Lower leg skin (tissue), 4 donors: ENCODE measurements at regions not wholly inside any gene's neighbourhood (a gene's known extent, or its start where the extent isn't known, plus 50 kb on each side); places are given as distances from the start of the nearest gene placed in this dataset.
A peak's percentile ranks its signal among the peaks of the same experiment; 100 is the strongest.

ENCODE experiments used
- DNase-seq, 2 donors: peaks; one replicate each; pipeline ENCODE4 v3.0.0-alpha.2; 2019; ENCODE audit warnings: low spot score in 2 of 2
- H3K4me3 ChIP-seq: fragments of 200-600 bp; sonication (generic); 2 replicates; pipeline ENCODE4 v1.5.1; 2017; ENCODE audit warnings: mild to moderate bottlenecking, low read depth; ENCODE audit not compliant: poor library complexity, severe bottlenecking
- POLR2A ChIP-seq, 2 donors: fragments of 450-650 bp; IDR thresholded peaks; one replicate each; pipeline ENCODE4 v1.6.1; 2016 to 2017; ENCODE audit warnings: antibody characterized with exemption in 2 of 2, mild to moderate bottlenecking in 1 of 2, moderate library complexity in 1 of 2
- WGBS, 2 donors: methylation state at CpG; one replicate each; pipeline ENCODE4 v1.1.5; 2018; 5-methylcytosine and 5-hydroxymethylcytosine counted together
- intact Hi-C: fragments of 100-400 bp; cut with DNase I; formaldehyde crosslinking; loops from one replicate; pipeline ENCODE4 v1.15.0; 2023; ENCODE audit warnings: low total_unique reads
- TF ChIP-seq, protein P1 (sequence below), 3 donors: fragments of 450-650 bp; IDR thresholded peaks; one replicate each; pipeline ENCODE4 v1.5.1; 2016; ENCODE audit warnings: antibody characterized with exemption in 3 of 3, mild to moderate bottlenecking in 3 of 3, moderate library complexity in 2 of 3

DNA sequence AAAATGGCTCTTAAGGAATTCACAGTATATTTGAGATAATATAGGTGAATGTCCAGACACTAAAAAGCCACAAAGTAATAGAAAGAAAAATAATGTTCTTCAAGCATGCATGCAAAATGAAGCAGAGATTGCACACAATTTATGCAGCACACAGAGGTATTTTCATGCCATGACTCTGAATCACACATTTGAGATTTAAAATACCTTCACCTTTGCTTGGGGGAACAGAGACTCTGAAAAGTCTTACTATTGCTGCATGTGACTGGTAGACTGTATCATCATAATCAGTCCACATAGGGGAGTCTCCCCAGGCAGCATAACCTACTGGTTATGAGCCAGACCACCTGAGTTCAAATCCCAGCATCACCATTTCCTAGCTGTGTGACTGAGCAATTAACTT is 96.2 kb downstream of the RCN1 start:
- TF ChIP-seq, protein P1, sequence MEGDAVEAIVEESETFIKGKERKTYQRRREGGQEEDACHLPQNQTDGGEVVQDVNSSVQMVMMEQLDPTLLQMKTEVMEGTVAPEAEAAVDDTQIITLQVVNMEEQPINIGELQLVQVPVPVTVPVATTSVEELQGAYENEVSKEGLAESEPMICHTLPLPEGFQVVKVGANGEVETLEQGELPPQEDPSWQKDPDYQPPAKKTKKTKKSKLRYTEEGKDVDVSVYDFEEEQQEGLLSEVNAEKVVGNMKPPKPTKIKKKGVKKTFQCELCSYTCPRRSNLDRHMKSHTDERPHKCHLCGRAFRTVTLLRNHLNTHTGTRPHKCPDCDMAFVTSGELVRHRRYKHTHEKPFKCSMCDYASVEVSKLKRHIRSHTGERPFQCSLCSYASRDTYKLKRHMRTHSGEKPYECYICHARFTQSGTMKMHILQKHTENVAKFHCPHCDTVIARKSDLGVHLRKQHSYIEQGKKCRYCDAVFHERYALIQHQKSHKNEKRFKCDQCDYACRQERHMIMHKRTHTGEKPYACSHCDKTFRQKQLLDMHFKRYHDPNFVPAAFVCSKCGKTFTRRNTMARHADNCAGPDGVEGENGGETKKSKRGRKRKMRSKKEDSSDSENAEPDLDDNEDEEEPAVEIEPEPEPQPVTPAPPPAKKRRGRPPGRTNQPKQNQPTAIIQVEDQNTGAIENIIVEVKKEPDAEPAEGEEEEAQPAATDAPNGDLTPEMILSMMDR (IDR thresholded peaks at IDR 0.05), result no peak
- no peak for TF ChIP-seq POLR2A (IDR thresholded peaks at IDR 0.05)
- no peak overlapping the region for H3K4me3 ChIP-seq
- no peak for DNase-seq
- intact Hi-C loops, result no loop called here

DNA sequence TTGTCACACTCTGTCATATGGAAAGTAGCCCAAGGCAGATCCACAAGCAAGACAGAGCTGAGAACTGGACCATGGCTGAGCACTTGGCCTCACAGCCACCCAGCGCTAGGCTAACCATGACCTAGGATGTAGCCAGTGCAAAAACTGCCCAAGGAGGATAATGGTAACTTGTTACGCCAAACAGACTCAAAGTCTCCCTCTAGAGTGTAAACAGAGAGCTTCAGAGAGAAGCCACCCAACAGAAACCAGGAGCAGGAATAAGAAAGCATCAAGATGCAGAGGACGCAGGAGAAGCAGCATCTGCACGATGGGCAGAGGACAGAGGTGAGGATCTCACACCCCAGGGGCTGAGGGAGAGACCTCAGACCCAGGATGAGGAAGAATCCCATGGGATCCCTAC is 97.9 kb downstream of the RCN1 start:
- WGBS, 2 donors, result 90% methylated on average over 4 of the region's 4 CpGs
- no peak for DNase-seq

DNA sequence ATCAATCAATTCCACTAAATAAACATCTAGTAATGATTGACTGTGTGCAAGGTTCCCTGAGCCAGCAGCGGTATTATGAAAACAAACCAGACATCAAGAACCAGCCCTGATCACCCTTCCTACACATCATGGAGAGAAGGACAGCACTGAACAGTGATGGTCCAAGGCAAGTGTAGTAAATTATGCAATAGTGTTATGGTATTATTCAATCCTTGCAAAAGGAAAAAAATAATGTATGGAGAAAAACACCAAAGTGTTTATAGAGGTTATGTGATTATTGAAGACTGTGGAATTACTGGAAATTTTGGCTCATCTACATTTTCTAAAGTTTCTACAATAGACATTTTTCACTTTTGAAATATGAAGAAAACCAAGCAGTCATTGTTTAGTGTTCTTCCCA is 105.3 kb downstream of the RCN1 start:
- intact Hi-C loops, result no loop called here
- no peak for TF ChIP-seq POLR2A (IDR thresholded peaks at IDR 0.05)
- TF ChIP-seq, protein P1 (IDR thresholded peaks at IDR 0.05), result no peak
- no peak overlapping the region for H3K4me3 ChIP-seq
- WGBS, 2 donors, result 64 to 65% methylated on average over 1 of the region's 1 CpG
- peak in 1 of 2 donors; percentile 13 for DNase-seq

More for the DNA sequence above, 97.9 kb downstream of the RCN1 start:
- TF ChIP-seq POLR2A (IDR thresholded peaks at IDR 0.05), result no peak
- TF ChIP-seq, protein P1 (IDR thresholded peaks at IDR 0.05), result no peak
- intact Hi-C loops, result no loop called here
- no peak overlapping the region for H3K4me3 ChIP-seq

DNA sequence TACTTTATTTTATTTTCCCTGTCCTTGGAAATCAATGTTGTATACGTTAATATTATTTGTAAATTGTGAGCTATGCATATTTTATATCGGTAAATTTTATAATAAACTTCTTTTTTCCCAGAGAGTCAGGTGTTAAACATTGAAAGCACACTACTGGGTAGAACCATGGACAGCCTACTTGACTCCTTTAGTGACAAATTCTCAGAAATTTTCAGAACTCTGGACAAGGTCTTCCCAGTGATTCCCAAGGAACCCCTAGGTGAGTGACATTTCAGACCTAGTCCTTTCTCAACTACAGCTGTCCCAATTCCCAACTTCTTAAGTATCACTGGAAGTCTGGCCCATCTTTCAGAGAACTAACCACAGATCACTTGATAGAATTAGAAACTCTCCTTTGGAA is 107.2 kb downstream of the RCN1 start:
- 89% methylated on average over 2 of the region's 2 CpGs for WGBS, 2 donors
- H3K4me3 ChIP-seq, result no peak overlapping the region
- intact Hi-C loops, result no loop called here
- TF ChIP-seq, protein P1 (IDR thresholded peaks at IDR 0.05), result no peak
- TF ChIP-seq POLR2A (IDR thresholded peaks at IDR 0.05), result no peak
- no peak for DNase-seq

DNA sequence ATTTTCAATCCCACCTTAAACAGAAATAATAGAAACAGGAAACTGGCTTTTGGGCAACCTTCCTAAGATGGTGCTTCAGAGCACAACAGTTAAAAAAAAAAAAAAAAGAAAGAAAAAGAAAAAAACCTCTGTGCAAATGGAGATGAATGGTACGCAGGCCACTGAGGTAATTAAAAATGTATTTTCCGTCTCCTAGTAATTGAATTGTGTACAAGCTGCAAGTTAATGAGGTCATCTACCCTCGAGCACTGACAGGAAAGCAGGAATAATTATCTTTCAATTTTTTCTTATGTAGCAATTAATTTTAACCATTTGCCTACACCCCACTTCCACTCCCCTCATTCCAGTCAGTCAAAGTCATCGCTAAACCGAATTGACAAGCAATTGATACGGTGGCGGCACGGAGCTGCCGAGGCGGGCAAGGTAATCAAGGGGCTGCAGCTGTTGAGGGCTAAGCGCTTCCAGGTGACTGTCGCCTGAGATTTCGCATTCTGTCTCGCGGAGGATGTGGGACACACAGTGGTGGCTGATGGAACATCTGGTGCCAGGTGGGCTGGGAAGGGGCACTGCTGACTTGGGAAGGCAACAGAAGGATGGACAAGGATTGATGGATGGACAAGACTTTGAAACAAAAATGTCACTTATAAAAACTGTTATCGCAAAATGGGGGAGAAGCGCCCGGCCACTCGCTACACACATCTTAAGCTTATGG is 109.4 kb downstream of the RCN1 start:
- intact Hi-C loops, result no loop called here
- H3K4me3 ChIP-seq, result no peak overlapping the region
- peak in 1 of 2 donors; percentile 63 for DNase-seq
- TF ChIP-seq, protein P1 (IDR thresholded peaks at IDR 0.05), result no peak
- no peak for TF ChIP-seq POLR2A (IDR thresholded peaks at IDR 0.05)
- 64% methylated on average over 19 of the region's 19 CpGs for WGBS, 2 donors

GRCh38 chr11:32204751-32205150 is 113.9 kb downstream of the RCN1 start:
- DNase-seq, result peak in 1 of 2 donors; percentile 4
- TF ChIP-seq, protein P1 (IDR thresholded peaks at IDR 0.05), result no peak
- no peak for TF ChIP-seq POLR2A (IDR thresholded peaks at IDR 0.05)
- WGBS, 2 donors, result 79 to 93% methylated on average over 5 of the region's 5 CpGs
- intact Hi-C loops, result no loop called here
- H3K4me3 ChIP-seq, result no peak overlapping the region
